HEK293 (cell line): ENCODE measurements at regions not wholly inside any gene's neighbourhood (a gene's known extent, or its start where the extent isn't known, plus 50 kb on each side); places are given as distances from the start of the nearest gene placed in this dataset.

Experiments used
- GLIS2 ChIP-seq: fragments of 450-650 bp; formaldehyde crosslinking; IDR thresholded peaks from 2 replicates; pipeline ENCODE4 v1.5.1; 2016; ENCODE audit warnings: missing biosample characterization, missing genetic modification characterization
- MYNN ChIP-seq: fragments of 450-650 bp; formaldehyde crosslinking; IDR thresholded peaks from 2 replicates; pipeline ENCODE4 v1.5.1; 2016; ENCODE audit warnings: missing biosample characterization, missing genetic modification characterization, borderline replicate concordance
- OVOL3 ChIP-seq: fragments of 450-650 bp; formaldehyde crosslinking; IDR thresholded peaks from 2 replicates; pipeline ENCODE4 v1.5.1; 2016; ENCODE audit warnings: missing biosample characterization, missing genetic modification characterization
- SALL2 ChIP-seq: fragments of 450-650 bp; formaldehyde crosslinking; IDR thresholded peaks from 2 replicates; pipeline ENCODE4 v1.5.0; 2017; ENCODE audit warnings: missing biosample characterization, mild to moderate bottlenecking, missing genetic modification characterization, borderline replicate concordance
- YY1 ChIP-seq: fragments of 450-650 bp; formaldehyde crosslinking; IDR thresholded peaks from 2 replicates; pipeline ENCODE4 v1.5.1; 2018; ENCODE audit warnings: missing biosample characterization, missing genetic modification characterization
- ZNF426 ChIP-seq: fragments of 450-650 bp; formaldehyde crosslinking; IDR thresholded peaks from 2 replicates; pipeline ENCODE4 v1.5.1; 2017; ENCODE audit warnings: missing biosample characterization, missing genetic modification characterization, mild to moderate bottlenecking, inconsistent platforms, moderate library complexity
- TF ChIP-seq, protein P1 (sequence below): fragments of 450-650 bp; formaldehyde crosslinking; IDR thresholded peaks from 2 replicates; pipeline ENCODE4 v1.5.1; 2016; ENCODE audit warnings: missing biosample characterization, missing genetic modification characterization
- TF ChIP-seq, protein P2 (sequence below): fragments of 450-650 bp; formaldehyde crosslinking; IDR thresholded peaks from 2 replicates; pipeline ENCODE4 v1.5.1; 2017; ENCODE audit warnings: missing biosample characterization, mild to moderate bottlenecking, missing genetic modification characterization, moderate library complexity
- TF ChIP-seq, protein P3 (sequence below): fragments of 450-650 bp; formaldehyde crosslinking; IDR thresholded peaks from 2 replicates; pipeline ENCODE4 v1.5.1; 2016; ENCODE audit warnings: missing biosample characterization, missing genetic modification characterization
- TF ChIP-seq, protein P4 (sequence below): fragments of 450-650 bp; formaldehyde crosslinking; IDR thresholded peaks from 2 replicates; pipeline ENCODE4 v1.5.1; 2016; ENCODE audit warnings: missing biosample characterization, missing genetic modification characterization
- TF ChIP-seq, protein P5 (sequence below): fragments of 450-650 bp; formaldehyde crosslinking; IDR thresholded peaks from 2 replicates; pipeline ENCODE4 v1.5.1; 2016; ENCODE audit warnings: missing biosample characterization, missing genetic modification characterization

DNA sequence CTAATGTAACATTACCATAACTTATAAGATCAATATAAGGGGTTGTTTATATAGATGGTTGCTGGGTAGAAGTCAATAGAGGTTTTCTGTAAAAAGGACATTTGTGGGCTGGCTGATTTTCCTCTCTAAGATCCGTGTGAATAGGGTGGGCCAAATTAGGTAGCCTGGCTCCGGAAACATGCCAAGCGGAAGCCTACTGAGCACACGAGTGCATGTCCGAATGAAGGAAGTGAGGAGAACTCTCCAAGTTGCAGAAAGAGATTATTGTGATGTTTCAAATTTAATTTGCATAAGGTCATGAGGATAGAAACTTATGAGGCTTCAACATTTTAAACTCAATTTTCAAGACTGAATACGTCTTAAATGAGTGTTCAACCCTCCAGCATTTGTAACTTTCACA, 356.7 kb downstream of the SNAPC1 start:
- TF ChIP-seq, protein P1, sequence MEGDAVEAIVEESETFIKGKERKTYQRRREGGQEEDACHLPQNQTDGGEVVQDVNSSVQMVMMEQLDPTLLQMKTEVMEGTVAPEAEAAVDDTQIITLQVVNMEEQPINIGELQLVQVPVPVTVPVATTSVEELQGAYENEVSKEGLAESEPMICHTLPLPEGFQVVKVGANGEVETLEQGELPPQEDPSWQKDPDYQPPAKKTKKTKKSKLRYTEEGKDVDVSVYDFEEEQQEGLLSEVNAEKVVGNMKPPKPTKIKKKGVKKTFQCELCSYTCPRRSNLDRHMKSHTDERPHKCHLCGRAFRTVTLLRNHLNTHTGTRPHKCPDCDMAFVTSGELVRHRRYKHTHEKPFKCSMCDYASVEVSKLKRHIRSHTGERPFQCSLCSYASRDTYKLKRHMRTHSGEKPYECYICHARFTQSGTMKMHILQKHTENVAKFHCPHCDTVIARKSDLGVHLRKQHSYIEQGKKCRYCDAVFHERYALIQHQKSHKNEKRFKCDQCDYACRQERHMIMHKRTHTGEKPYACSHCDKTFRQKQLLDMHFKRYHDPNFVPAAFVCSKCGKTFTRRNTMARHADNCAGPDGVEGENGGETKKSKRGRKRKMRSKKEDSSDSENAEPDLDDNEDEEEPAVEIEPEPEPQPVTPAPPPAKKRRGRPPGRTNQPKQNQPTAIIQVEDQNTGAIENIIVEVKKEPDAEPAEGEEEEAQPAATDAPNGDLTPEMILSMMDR (tag by site-specific recombination), result no peak
- TF ChIP-seq YY1 (no peak), SALL2 (tag by site-specific recombination) (no peak), OVOL3 (tag by site-specific recombination) (no peak), GLIS2 (tag by site-specific recombination) (no peak), ZNF426 (tag by site-specific recombination) (no peak), MYNN (no peak)
- TF ChIP-seq, protein P2, sequence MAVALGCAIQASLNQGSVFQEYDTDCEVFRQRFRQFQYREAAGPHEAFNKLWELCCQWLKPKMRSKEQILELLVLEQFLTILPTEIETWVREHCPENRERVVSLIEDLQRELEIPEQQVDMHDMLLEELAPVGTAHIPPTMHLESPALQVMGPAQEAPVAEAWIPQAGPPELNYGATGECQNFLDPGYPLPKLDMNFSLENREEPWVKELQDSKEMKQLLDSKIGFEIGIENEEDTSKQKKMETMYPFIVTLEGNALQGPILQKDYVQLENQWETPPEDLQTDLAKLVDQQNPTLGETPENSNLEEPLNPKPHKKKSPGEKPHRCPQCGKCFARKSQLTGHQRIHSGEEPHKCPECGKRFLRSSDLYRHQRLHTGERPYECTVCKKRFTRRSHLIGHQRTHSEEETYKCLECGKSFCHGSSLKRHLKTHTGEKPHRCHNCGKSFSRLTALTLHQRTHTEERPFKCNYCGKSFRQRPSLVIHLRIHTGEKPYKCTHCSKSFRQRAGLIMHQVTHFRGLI, result no peak
- TF ChIP-seq, protein P3, sequence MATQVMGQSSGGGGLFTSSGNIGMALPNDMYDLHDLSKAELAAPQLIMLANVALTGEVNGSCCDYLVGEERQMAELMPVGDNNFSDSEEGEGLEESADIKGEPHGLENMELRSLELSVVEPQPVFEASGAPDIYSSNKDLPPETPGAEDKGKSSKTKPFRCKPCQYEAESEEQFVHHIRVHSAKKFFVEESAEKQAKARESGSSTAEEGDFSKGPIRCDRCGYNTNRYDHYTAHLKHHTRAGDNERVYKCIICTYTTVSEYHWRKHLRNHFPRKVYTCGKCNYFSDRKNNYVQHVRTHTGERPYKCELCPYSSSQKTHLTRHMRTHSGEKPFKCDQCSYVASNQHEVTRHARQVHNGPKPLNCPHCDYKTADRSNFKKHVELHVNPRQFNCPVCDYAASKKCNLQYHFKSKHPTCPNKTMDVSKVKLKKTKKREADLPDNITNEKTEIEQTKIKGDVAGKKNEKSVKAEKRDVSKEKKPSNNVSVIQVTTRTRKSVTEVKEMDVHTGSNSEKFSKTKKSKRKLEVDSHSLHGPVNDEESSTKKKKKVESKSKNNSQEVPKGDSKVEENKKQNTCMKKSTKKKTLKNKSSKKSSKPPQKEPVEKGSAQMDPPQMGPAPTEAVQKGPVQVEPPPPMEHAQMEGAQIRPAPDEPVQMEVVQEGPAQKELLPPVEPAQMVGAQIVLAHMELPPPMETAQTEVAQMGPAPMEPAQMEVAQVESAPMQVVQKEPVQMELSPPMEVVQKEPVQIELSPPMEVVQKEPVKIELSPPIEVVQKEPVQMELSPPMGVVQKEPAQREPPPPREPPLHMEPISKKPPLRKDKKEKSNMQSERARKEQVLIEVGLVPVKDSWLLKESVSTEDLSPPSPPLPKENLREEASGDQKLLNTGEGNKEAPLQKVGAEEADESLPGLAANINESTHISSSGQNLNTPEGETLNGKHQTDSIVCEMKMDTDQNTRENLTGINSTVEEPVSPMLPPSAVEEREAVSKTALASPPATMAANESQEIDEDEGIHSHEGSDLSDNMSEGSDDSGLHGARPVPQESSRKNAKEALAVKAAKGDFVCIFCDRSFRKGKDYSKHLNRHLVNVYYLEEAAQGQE (tag by site-specific recombination), result no peak
- TF ChIP-seq, protein P4, sequence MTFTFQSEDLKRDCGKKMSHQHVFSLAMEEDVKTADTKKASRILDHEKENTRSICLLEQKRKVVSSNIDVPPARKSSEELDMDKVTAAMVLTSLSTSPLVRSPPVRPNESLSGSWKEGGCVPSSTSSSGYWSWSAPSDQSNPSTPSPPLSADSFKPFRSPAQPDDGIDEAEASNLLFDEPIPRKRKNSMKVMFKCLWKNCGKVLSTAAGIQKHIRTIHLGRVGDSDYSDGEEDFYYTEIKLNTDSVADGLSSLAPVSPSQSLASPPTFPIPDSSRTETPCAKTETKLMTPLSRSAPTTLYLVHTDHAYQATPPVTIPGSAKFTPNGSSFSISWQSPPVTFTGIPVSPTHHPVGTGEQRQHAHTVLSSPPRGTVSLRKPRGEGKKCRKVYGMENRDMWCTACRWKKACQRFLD (tag by site-specific recombination), result no peak
- TF ChIP-seq, protein P5, sequence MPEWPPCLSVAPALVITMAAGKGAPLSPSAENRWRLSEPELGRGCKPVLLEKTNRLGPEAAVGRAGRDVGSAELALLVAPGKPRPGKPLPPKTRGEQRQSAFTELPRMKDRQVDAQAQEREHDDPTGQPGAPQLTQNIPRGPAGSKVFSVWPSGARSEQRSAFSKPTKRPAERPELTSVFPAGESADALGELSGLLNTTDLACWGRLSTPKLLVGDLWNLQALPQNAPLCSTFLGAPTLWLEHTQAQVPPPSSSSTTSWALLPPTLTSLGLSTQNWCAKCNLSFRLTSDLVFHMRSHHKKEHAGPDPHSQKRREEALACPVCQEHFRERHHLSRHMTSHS (tag by site-specific recombination), result no peak
